ENCODE measurements at regions not wholly inside any gene's neighbourhood (a gene's known extent, or its start where the extent isn't known, plus 50 kb on each side); places are given as distances from the start of the nearest gene placed in this dataset.
"Not testable (repeated sequence)": the region's sequence is repeated elsewhere in the genome, so short reads cannot be mapped to it uniquely, and the experiment has no call there.

- DNase-seq: no peak
Observed at GRCh38 chr4:52510939-52511565, 148.0 kb downstream of the USP46 start.

- DNase-seq: no peak
Observed at GRCh38 chr4:52511825-52512224, 147.3 kb downstream of the USP46 start.

- DNase-seq: no peak
Observed at GRCh38 chr4:52512291-52512690, 146.8 kb downstream of the USP46 start.

- not testable (repeated sequence) for DNase-seq
Observed at GRCh38 chr4:52522093-52522492, 137.0 kb downstream of the USP46 start.

GRCh38 chr4:52529983-52530382, 129.1 kb downstream of the USP46 start:
- no peak for DNase-seq

GRCh38 chr4:52535793-52536192, 123.3 kb downstream of the USP46 start:
- DNase-seq: no peak

Data from nucleus accumbens (tissue), 56 donors.